ENCODE measurements at regions not wholly inside any gene's neighbourhood (a gene's known extent, or its start where the extent isn't known, plus 50 kb on each side); places are given as distances from the start of the nearest gene placed in this dataset.

GRCh38 chr5:111672099-111672498 is 84.9 kb downstream of the NREP start:
- 96% methylated on average over 2 of the region's 2 CpGs for WGBS
- intact Hi-C loops (cut with DNase I), result no loop called here
- H3K27ac ChIP-seq (replicated peaks in 1 of 4), result no peak overlapping the region
- TF ChIP-seq POLR2AphosphoS5 (IDR thresholded peaks at IDR 0.05), result no peak
- TF ChIP-seq POLR2A (IDR thresholded peaks at IDR 0.05; ENCODE audit: low read depth), result no peak
- no peak for TF ChIP-seq EP300 (IDR thresholded peaks at IDR 0.05)
- no peak for TF ChIP-seq CTCF (IDR thresholded peaks at IDR 0.05)
- no peaks in the 10 kb centered on the region for H3K4me1 ChIP-seq
- no peak overlapping the region for H3K4me3 ChIP-seq
- H3K27me3 ChIP-seq, result no peaks in the 10 kb centered on the region
- DNase-seq (ENCODE audit: extremely low spot score), result peak; percentile 53
- no peaks in the 10 kb centered on the region for H3K9me3 ChIP-seq
- H3K36me3 ChIP-seq, result no peaks in the 10 kb centered on the region

GRCh38 chr5:111670826-111671492 is 86.0 kb downstream of the NREP start:
- 96% methylated on average over 3 of the region's 3 CpGs for WGBS
- Histone ChIP-seq H3K4me1 (no peaks in the 10 kb centered on the region), H3K27ac (replicated peaks in 1 of 4) (no peak overlapping the region), H3K4me3 (no peak overlapping the region), H3K36me3 (no peaks in the 10 kb centered on the region), H3K27me3 (no peaks in the 10 kb centered on the region), H3K9me3 (no peaks in the 10 kb centered on the region)
- TF ChIP-seq CTCF (IDR thresholded peaks at IDR 0.05) (no peak), EP300 (IDR thresholded peaks at IDR 0.05) (no peak), POLR2A (IDR thresholded peaks at IDR 0.05; ENCODE audit: low read depth) (no peak), POLR2AphosphoS5 (IDR thresholded peaks at IDR 0.05) (no peak)
- DNase-seq (ENCODE audit: extremely low spot score), result no peak
- intact Hi-C loops (cut with DNase I), result no loop called here

GRCh38 chr5:111668477-111669414 is 88.2 kb downstream of the NREP start:
- H3K9me3 ChIP-seq, result no peaks in the 10 kb centered on the region
- H3K36me3 ChIP-seq, result no peaks in the 10 kb centered on the region
- no peak overlapping the region for H3K4me3 ChIP-seq
- WGBS, result 51% methylated on average over 4 of the region's 4 CpGs
- H3K4me1 ChIP-seq, result no peaks in the 10 kb centered on the region
- intact Hi-C loops (cut with DNase I), result no loop called here
- H3K27ac ChIP-seq (replicated peaks in 1 of 4), result no peak overlapping the region
- H3K27me3 ChIP-seq, result no peaks in the 10 kb centered on the region
- no peak for DNase-seq (ENCODE audit: extremely low spot score)
- TF ChIP-seq POLR2A (IDR thresholded peaks at IDR 0.05; ENCODE audit: low read depth) (no peak), EP300 (IDR thresholded peaks at IDR 0.05) (no peak), POLR2AphosphoS5 (IDR thresholded peaks at IDR 0.05) (no peak), CTCF (IDR thresholded peaks at IDR 0.05) (no peak)

GRCh38 chr5:111667128-111667736 is 89.8 kb downstream of the NREP start:
- intact Hi-C loops (cut with DNase I), result no loop called here
- Histone ChIP-seq H3K27me3 (no peaks in the 10 kb centered on the region), H3K9me3 (no peaks in the 10 kb centered on the region), H3K4me3 (no peak overlapping the region), H3K36me3 (no peaks in the 10 kb centered on the region), H3K27ac (replicated peaks in 1 of 4) (no peak overlapping the region), H3K4me1 (no peaks in the 10 kb centered on the region)
- 78% methylated on average over 2 of the region's 2 CpGs for WGBS
- DNase-seq (ENCODE audit: extremely low spot score), result no peak
- TF ChIP-seq CTCF (IDR thresholded peaks at IDR 0.05) (no peak), POLR2A (IDR thresholded peaks at IDR 0.05; ENCODE audit: low read depth) (no peak), EP300 (IDR thresholded peaks at IDR 0.05) (no peak), POLR2AphosphoS5 (IDR thresholded peaks at IDR 0.05) (no peak)

Measured in esophagus muscularis mucosa (tissue), 4 donors.